ENCODE measurements at regions not wholly inside any gene's neighbourhood (a gene's known extent, or its start where the extent isn't known, plus 50 kb on each side); places are given as distances from the start of the nearest gene placed in this dataset.

- H3K27ac Mint-ChIP-seq (ENCODE audit: low read depth): no peak overlapping the region
- ATAC-seq (replicated peaks; ENCODE audit: extremely low read depth, poor library complexity, severe bottlenecking): no peak
- H3K4me1 Mint-ChIP-seq: no peaks in the 10 kb centered on the region
- DNase-seq (ENCODE audit: low spot score in 2 of 2): no peak
- H3K36me3 Mint-ChIP-seq (ENCODE audit: insufficient read depth): no peaks in the 10 kb centered on the region
- H3K4me3 Mint-ChIP-seq: no peak overlapping the region
- H3K27me3 Mint-ChIP-seq: no peaks in the 10 kb centered on the region
- peaks cover 5% of the 10 kb centered on the region for H3K9me3 Mint-ChIP-seq
Measured at GRCh38 chr18:10316778-10317177, 137.7 kb upstream of the APCDD1 start.

DNA sequence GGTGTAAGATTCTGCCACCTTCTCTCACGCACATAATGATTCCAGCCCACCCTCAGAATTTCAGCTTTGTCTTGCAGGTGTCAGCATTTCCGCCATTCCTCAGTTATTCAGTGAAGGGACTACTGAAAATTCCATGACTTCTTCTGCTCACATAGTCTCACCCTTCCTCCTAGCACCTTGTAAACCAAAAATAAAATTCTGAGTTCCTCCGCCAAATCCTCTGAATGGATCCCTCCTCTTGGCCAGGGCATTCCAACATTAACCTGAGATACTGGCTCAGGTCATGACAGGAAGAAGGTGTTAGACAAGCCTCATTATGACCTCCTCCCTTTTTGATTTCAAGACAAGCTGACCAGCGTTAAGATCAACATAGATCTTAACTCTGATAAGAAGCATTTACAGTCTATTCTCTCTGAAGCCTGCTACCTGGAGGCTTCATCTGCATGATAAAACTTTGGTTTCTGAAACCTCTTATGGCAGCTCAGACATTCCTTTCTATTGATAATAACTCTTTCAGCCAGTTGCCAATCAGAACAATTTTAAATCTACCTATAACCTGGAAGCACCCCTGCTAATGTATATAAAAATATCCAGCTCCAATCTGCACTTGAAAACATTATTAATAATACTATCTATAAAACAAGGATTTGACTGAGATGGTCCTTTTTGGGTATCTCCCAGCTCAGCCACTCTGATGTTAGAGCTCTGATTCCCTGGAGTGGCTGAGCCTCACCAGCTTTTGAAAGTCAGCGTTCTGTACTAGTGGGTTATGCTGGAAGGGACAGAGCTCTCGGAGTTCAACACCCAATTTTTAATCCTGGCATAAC, 136.4 kb upstream of the APCDD1 start:
- no peaks in the 10 kb centered on the region for H3K27me3 Mint-ChIP-seq
- ATAC-seq (replicated peaks; ENCODE audit: extremely low read depth, poor library complexity, severe bottlenecking) (no peak), DNase-seq (ENCODE audit: low spot score in 2 of 2) (no peak)
- H3K36me3 Mint-ChIP-seq (ENCODE audit: insufficient read depth): no peaks in the 10 kb centered on the region
- peaks cover 5% of the 10 kb centered on the region for H3K9me3 Mint-ChIP-seq
- H3K27ac Mint-ChIP-seq (ENCODE audit: low read depth): no peak overlapping the region
- H3K4me1 Mint-ChIP-seq: no peaks in the 10 kb centered on the region
- H3K4me3 Mint-ChIP-seq: no peak overlapping the region

DNA sequence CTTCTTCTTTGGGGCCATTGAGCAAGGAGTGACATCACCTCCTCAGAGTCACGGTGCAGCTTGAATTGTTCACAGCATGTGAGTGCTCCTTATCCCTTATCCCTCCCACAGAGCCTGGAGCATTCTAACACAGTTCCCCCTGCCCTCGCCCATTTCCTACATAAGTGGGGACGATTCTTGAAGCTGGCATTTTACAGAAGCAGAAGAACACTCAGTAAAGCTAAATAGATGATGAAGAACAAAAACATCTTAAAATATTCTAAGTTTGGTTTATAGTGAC, 135.8 kb upstream of the APCDD1 start:
- Mint-ChIP-seq H3K27me3 (no peaks in the 10 kb centered on the region), H3K4me3 (no peak overlapping the region), H3K27ac (ENCODE audit: low read depth) (no peak overlapping the region), H3K36me3 (ENCODE audit: insufficient read depth) (no peaks in the 10 kb centered on the region), H3K4me1 (no peaks in the 10 kb centered on the region), H3K9me3 (peaks cover 5% of the 10 kb centered on the region)
- ATAC-seq (replicated peaks; ENCODE audit: extremely low read depth, poor library complexity, severe bottlenecking): no peak
- DNase-seq (ENCODE audit: low spot score in 2 of 2): no peak

DNA sequence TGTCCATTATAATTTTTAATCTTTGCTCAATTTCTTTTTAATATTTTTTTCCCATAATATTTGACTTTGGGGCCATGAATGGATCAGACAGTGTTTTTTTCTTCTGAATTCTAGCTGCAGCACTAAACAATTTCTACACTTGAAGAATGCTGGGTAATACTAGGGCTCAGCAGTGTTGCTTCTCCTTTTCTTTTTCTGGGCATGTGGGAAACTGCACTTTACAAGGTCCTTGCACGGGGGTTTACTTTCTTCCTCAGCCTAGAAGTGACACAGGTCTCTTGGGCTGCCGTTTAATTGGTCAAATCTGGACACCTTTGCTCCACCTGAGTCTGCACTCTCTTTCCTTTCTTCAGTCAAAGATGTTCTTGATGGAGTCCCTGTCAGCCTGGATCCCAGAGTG, 135.4 kb upstream of the APCDD1 start:
- ATAC-seq (replicated peaks; ENCODE audit: extremely low read depth, poor library complexity, severe bottlenecking) (no peak), DNase-seq (ENCODE audit: low spot score in 2 of 2) (no peak)
- Mint-ChIP-seq H3K4me3 (no peak overlapping the region), H3K27me3 (no peaks in the 10 kb centered on the region), H3K4me1 (no peaks in the 10 kb centered on the region), H3K36me3 (ENCODE audit: insufficient read depth) (no peaks in the 10 kb centered on the region), H3K27ac (ENCODE audit: low read depth) (no peak overlapping the region), H3K9me3 (peaks cover 5% of the 10 kb centered on the region)

- ATAC-seq (replicated peaks; ENCODE audit: extremely low read depth, poor library complexity, severe bottlenecking): no peak
- H3K27me3 Mint-ChIP-seq: no peaks in the 10 kb centered on the region
- DNase-seq (ENCODE audit: low spot score in 2 of 2): no peak
- no peak overlapping the region for H3K27ac Mint-ChIP-seq (ENCODE audit: low read depth)
- no peak overlapping the region for H3K4me3 Mint-ChIP-seq
- H3K9me3 Mint-ChIP-seq: peaks cover 5% of the 10 kb centered on the region
- no peaks in the 10 kb centered on the region for H3K36me3 Mint-ChIP-seq (ENCODE audit: insufficient read depth)
- no peaks in the 10 kb centered on the region for H3K4me1 Mint-ChIP-seq
Measured at GRCh38 chr18:10319914-10320600, 134.4 kb upstream of the APCDD1 start.

GRCh38 chr18:10320791-10321190, 133.6 kb upstream of the APCDD1 start:
- H3K9me3 Mint-ChIP-seq: peaks cover 5% of the 10 kb centered on the region
- ATAC-seq (replicated peaks; ENCODE audit: extremely low read depth, poor library complexity, severe bottlenecking) (no peak), DNase-seq (ENCODE audit: low spot score in 2 of 2) (no peak)
- H3K36me3 Mint-ChIP-seq (ENCODE audit: insufficient read depth): no peaks in the 10 kb centered on the region
- H3K27ac Mint-ChIP-seq (ENCODE audit: low read depth): no peak overlapping the region
- H3K4me1 Mint-ChIP-seq: no peaks in the 10 kb centered on the region
- no peak overlapping the region for H3K4me3 Mint-ChIP-seq
- H3K27me3 Mint-ChIP-seq: no peaks in the 10 kb centered on the region

DNA sequence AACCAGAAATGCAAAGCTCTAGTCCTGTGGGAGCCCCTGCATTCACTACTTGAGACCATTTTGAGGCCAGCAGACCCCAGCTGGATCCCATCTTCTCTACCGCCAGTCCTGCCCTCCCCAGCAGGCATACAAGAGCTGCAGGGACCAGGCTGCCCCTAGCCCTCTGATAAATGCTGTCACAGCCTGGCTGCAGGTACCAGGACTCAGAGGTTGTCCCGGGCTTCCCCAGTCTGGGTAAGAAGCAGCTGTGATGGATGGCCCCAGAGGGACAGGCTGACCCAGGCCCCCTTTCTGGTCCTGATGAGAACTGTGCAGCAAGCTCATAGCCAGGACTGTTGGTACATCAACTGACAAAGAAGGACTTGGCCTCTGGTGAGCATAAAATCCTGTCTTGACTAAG, 132.9 kb upstream of the APCDD1 start:
- Mint-ChIP-seq H3K36me3 (ENCODE audit: insufficient read depth) (no peaks in the 10 kb centered on the region), H3K9me3 (peaks cover 5% of the 10 kb centered on the region), H3K4me1 (no peaks in the 10 kb centered on the region), H3K27me3 (no peaks in the 10 kb centered on the region), H3K27ac (ENCODE audit: low read depth) (no peak overlapping the region), H3K4me3 (no peak overlapping the region)
- DNase-seq (ENCODE audit: low spot score in 2 of 2): no peak
- no peak for ATAC-seq (replicated peaks; ENCODE audit: extremely low read depth, poor library complexity, severe bottlenecking)

DNA sequence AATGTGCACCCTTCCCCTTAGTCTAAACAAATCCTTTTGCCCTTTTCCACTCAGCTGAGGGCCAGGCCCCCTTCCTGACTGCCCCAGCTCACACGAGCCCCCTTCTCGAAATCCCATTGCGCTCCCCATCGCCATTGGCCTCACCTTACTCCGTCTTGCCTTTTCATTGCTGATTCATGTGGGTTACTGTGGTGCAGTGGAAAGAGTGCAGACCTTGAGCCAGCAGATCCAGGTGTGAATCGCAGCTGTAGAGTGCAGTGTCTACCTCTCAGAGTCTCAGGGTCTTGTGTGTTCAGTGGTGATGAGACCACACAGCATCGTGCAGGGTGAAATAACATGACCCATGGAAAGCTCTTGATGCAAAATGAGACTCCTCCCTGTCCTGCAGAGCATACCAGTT, 132.4 kb upstream of the APCDD1 start:
- no peaks in the 10 kb centered on the region for H3K4me1 Mint-ChIP-seq
- H3K9me3 Mint-ChIP-seq: peaks cover 5% of the 10 kb centered on the region
- no peak for ATAC-seq (replicated peaks; ENCODE audit: extremely low read depth, poor library complexity, severe bottlenecking)
- DNase-seq (ENCODE audit: low spot score in 2 of 2): no peak
- H3K27ac Mint-ChIP-seq (ENCODE audit: low read depth): no peak overlapping the region
- no peak overlapping the region for H3K4me3 Mint-ChIP-seq
- no peaks in the 10 kb centered on the region for H3K27me3 Mint-ChIP-seq
- no peaks in the 10 kb centered on the region for H3K36me3 Mint-ChIP-seq (ENCODE audit: insufficient read depth)

DNA sequence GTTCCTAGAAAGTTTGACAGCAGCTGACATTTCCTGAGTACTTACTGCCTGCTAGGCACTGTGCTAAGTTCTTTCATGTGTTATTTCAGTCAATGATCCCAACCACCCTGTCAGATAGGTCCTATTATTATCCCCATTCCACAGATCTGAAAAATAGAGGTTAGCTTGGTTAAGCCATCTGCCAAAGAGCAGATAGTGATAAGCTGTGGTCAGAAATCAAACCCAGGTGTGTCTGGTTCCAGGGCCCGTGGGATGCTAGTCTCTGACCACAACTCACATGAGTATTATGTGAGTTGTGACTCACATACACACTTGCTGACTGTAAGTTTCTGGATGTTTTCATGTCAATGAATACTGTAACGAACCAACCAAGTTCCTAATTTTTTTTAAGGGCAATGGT, 132.0 kb upstream of the APCDD1 start:
- no peak for ATAC-seq (replicated peaks; ENCODE audit: extremely low read depth, poor library complexity, severe bottlenecking)
- H3K36me3 Mint-ChIP-seq (ENCODE audit: insufficient read depth): no peaks in the 10 kb centered on the region
- H3K4me1 Mint-ChIP-seq: no peaks in the 10 kb centered on the region
- no peaks in the 10 kb centered on the region for H3K27me3 Mint-ChIP-seq
- H3K4me3 Mint-ChIP-seq: no peak overlapping the region
- DNase-seq (ENCODE audit: low spot score in 2 of 2): no peak
- peaks cover 5% of the 10 kb centered on the region for H3K9me3 Mint-ChIP-seq
- H3K27ac Mint-ChIP-seq (ENCODE audit: low read depth): no peak overlapping the region

DNA sequence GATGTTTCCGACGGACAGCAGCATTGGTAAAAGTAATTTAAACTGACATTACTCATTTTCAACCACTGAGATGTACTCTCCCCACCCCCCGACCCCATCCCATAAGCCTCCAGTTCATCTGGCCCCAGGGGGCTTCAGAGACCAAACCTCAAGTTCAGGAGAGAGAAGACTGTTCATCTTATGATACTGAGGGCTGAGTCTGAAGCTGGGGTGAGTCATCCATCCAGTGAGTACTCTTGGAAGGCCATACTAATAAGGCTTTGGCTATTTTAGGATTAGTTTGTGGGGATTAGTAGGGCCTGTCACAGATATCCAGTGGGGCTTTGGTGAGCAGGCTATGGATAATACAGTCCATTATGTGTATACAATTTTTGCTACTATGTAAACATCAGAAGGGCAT, 125.3 kb upstream of the APCDD1 start:
- no peak for ATAC-seq (replicated peaks; ENCODE audit: extremely low read depth, poor library complexity, severe bottlenecking)
- no peak overlapping the region for H3K27ac Mint-ChIP-seq (ENCODE audit: low read depth)

DNA sequence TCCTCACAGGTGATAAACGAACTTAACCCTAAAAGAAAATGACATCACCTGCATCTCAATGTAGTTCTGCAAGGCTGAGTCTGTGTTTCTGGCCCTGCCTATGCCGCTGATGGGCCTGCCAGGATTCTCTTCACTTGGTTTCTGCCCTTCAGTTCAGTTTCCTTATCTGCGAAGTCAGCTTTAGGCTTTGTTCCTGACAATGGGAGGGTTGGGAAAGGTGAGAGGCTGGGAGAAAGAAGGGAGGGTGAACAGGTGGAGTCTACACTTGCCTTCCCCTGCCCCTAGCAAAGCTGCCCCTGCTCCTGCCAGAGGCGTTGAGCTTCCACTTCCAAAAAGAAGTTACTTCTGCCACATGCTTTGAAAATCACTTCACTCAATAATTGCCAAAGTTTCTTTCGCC, 124.0 kb upstream of the APCDD1 start:
- no peak overlapping the region for H3K27ac Mint-ChIP-seq (ENCODE audit: low read depth)
- no peak for DNase-seq (ENCODE audit: low spot score in 2 of 2)

More for the DNA sequence above, 125.3 kb upstream of the APCDD1 start:
- Mint-ChIP-seq H3K9me3 (no peaks in the 10 kb centered on the region), H3K4me3 (no peak overlapping the region), H3K4me1 (no peaks in the 10 kb centered on the region), H3K36me3 (ENCODE audit: insufficient read depth) (no peaks in the 10 kb centered on the region), H3K27me3 (no peaks in the 10 kb centered on the region)
- no peak for DNase-seq (ENCODE audit: low spot score in 2 of 2)

GRCh38 chr18:10332452-10332851, 122.0 kb upstream of the APCDD1 start:
- ATAC-seq (replicated peaks; ENCODE audit: extremely low read depth, poor library complexity, severe bottlenecking) (no peak), DNase-seq (ENCODE audit: low spot score in 2 of 2) (no peak)
- no peaks in the 10 kb centered on the region for H3K36me3 Mint-ChIP-seq (ENCODE audit: insufficient read depth)

More for the DNA sequence above, 124.0 kb upstream of the APCDD1 start:
- no peaks in the 10 kb centered on the region for H3K9me3 Mint-ChIP-seq
- H3K27me3 Mint-ChIP-seq: no peaks in the 10 kb centered on the region
- H3K4me1 Mint-ChIP-seq: no peaks in the 10 kb centered on the region
- ATAC-seq (replicated peaks; ENCODE audit: extremely low read depth, poor library complexity, severe bottlenecking): no peak
- H3K36me3 Mint-ChIP-seq (ENCODE audit: insufficient read depth): no peaks in the 10 kb centered on the region
- no peak overlapping the region for H3K4me3 Mint-ChIP-seq

DNA sequence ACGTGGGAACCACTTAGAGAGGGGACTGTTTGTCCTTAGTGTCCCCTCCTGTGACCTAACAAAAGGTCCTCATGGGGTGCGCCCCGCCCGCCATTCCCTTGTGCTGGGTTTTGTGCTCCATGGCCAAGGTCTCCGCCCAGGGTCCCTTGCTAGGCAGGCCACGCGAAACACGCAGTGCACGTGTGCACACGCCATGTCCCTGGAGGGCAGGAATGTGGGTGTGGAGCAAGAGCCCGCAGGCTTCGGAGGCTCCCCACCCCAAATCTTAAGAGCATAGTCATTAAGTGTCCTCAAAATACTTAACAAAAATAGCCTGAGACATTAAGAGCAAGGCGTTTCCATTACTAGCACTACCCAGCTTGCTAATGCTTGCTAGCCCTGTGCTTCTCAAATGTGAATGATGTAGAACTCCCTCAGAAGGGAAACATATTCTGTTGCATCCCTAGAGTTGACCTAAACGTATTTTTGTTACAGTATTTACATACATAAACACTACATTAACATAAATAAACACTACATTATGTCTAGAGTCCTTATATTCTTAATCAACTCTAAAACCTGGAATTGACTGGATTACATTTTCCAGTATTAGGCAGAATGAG, 117.6 kb upstream of the APCDD1 start:
- no peaks in the 10 kb centered on the region for H3K4me1 Mint-ChIP-seq
- DNase-seq (ENCODE audit: low spot score in 2 of 2): no peak
- H3K4me3 Mint-ChIP-seq: no peak overlapping the region
- H3K36me3 Mint-ChIP-seq (ENCODE audit: insufficient read depth): no peaks in the 10 kb centered on the region
- no peaks in the 10 kb centered on the region for H3K27me3 Mint-ChIP-seq
- H3K27ac Mint-ChIP-seq (ENCODE audit: low read depth): no peak overlapping the region
- no peaks in the 10 kb centered on the region for H3K9me3 Mint-ChIP-seq
- ATAC-seq (replicated peaks; ENCODE audit: extremely low read depth, poor library complexity, severe bottlenecking): no peak

More at GRCh38 chr18:10332452-10332851, 122.0 kb upstream of the APCDD1 start:
- no peaks in the 10 kb centered on the region for H3K27me3 Mint-ChIP-seq
- H3K4me3 Mint-ChIP-seq: no peak overlapping the region
- H3K9me3 Mint-ChIP-seq: no peaks in the 10 kb centered on the region
- H3K27ac Mint-ChIP-seq (ENCODE audit: low read depth): no peak overlapping the region
- no peaks in the 10 kb centered on the region for H3K4me1 Mint-ChIP-seq

All from central memory CD8-positive, alpha-beta T cell (primary cell).